Thoracic aorta (tissue), 2 donors: ENCODE measurements at regions not wholly inside any gene's neighbourhood (a gene's known extent, or its start where the extent isn't known, plus 50 kb on each side); places are given as distances from the start of the nearest gene placed in this dataset.

Experiments used
- ATAC-seq: fragments of 150-250 bp; one replicate; pipeline ENCODE4 v1.8.0; 2017; ENCODE audit warnings: low read depth; ENCODE audit not compliant: insufficient number of reproducible peaks, low FRiP score
- DNase-seq: peaks from one replicate; pipeline ENCODE4 v3.0.0-alpha.2; 2020; ENCODE audit warnings: low spot score
- H3K27ac ChIP-seq, 2 donors: fragments of 200-600 bp; sonication (generic); 1 replicate in 1 of 2; 2 replicates in 1 of 2; pipeline ENCODE4 v1.5.1; 2016; ENCODE audit warnings: mild to moderate bottlenecking in 2 of 2, moderate library complexity in 2 of 2
- H3K27me3 ChIP-seq: fragments of 200-600 bp; sonication (generic); replicated peaks from 2 replicates; pipeline ENCODE4 v1.6.0; 2016; ENCODE audit warnings: mild to moderate bottlenecking; ENCODE audit not compliant: insufficient read depth
- H3K36me3 ChIP-seq: fragments of 200-600 bp; sonication (generic); one replicate; pipeline ENCODE4 v1.5.1; 2016
- H3K4me1 ChIP-seq, 2 donors: fragments of 200-600 bp; sonication (generic); 1 replicate in 1 of 2; 2 replicates in 1 of 2; pipeline versions ENCODE4 v1.5.1 to v1.6.0; 2016; ENCODE audit warnings: low read depth in 2 of 2, mild to moderate bottlenecking in 1 of 2; ENCODE audit not compliant: control insufficient read depth in 1 of 2
- H3K4me3 ChIP-seq: fragments of 200-600 bp; sonication (generic); 2 replicates; pipeline ENCODE4 v1.5.1; 2016; ENCODE audit warnings: mild to moderate bottlenecking
- H3K9me3 ChIP-seq: fragments of 200-600 bp; sonication (generic); 2 replicates; pipeline ENCODE4 v1.5.1; 2016
- TF ChIP-seq, protein P1 (sequence below): fragments of 200-600 bp; sonication (generic); IDR thresholded peaks from one replicate; pipeline ENCODE4 v1.5.1; 2019; ENCODE audit warnings: antibody characterized with exemption

DNA sequence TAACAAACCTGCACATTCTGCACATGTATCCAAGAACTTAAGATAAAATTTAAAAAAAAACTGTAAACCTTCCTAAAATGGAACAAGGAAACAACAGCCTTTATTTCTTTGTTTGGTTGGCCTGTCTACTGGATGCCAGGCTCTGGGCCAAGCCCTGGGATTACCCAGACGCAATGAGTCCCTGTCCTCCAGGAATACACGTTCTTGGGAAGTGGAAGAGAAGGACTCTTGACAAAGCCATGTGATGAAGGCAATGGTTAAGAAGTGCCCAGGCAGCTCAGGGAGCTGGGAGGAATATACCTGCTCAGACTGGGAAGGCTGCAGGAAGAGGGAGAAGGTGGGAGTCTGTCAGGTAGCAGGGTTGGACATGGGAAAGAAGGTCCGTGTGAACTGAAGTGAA lies 115.4 kb downstream of the AXIN2 start:
- Histone ChIP-seq H3K4me1 (no peaks in the 10 kb centered on the region), H3K9me3 (no peaks in the 10 kb centered on the region), H3K4me3 (no peak overlapping the region), H3K36me3 (no peaks in the 10 kb centered on the region), H3K27ac (no peak overlapping the region), H3K27me3 (no peaks in the 10 kb centered on the region)
- TF ChIP-seq, protein P1, sequence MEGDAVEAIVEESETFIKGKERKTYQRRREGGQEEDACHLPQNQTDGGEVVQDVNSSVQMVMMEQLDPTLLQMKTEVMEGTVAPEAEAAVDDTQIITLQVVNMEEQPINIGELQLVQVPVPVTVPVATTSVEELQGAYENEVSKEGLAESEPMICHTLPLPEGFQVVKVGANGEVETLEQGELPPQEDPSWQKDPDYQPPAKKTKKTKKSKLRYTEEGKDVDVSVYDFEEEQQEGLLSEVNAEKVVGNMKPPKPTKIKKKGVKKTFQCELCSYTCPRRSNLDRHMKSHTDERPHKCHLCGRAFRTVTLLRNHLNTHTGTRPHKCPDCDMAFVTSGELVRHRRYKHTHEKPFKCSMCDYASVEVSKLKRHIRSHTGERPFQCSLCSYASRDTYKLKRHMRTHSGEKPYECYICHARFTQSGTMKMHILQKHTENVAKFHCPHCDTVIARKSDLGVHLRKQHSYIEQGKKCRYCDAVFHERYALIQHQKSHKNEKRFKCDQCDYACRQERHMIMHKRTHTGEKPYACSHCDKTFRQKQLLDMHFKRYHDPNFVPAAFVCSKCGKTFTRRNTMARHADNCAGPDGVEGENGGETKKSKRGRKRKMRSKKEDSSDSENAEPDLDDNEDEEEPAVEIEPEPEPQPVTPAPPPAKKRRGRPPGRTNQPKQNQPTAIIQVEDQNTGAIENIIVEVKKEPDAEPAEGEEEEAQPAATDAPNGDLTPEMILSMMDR, result no peak
- no peak for ATAC-seq
- no peak for DNase-seq

DNA sequence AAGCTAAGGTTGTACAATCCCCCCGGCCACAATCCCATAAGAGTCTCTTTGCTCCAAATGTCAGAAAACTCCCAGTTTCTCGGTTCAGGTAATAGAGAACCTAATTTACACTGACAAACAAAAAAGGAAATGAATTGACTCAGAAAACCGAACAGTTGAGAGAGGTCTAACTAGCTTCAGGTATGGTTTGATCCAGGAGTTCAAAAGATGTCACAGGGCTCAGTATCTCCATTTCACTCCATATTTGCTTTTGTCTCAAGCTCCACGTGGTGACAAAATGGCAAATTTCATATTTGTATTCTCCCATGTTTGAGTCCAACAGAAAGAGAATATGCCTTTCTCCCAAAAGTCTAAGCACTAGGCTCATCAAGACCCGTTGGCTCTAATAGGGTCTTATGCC lies 117.4 kb downstream of the AXIN2 start:
- DNase-seq (no peak), ATAC-seq (no peak)
- no peaks in the 10 kb centered on the region for H3K4me1 ChIP-seq
- TF ChIP-seq, protein P1, result no peak
- H3K36me3 ChIP-seq, result no peaks in the 10 kb centered on the region
- no peak overlapping the region for H3K27ac ChIP-seq
- H3K9me3 ChIP-seq, result no peaks in the 10 kb centered on the region
- no peak overlapping the region for H3K4me3 ChIP-seq
- no peaks in the 10 kb centered on the region for H3K27me3 ChIP-seq

DNA sequence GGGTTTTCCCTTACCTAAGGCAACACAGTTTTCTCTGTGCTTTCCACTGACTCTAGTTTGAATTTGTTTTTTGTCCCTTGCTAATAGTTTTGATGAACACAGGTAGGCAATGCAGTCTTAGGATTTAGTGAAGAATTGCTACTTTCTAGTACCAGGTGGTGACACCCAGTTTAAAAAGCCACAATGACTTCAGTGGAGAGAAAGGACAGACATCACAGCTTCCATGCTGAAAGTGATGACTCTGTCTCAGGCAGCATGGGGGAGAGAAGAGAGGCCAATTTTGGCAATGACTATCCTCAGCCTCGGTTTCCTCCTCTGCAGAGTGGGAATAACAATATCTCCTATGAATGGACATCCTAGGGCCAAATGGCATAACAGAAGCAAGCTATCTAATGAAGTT lies 118.8 kb downstream of the AXIN2 start:
- Histone ChIP-seq H3K4me1 (no peaks in the 10 kb centered on the region), H3K27ac (no peak overlapping the region), H3K27me3 (no peaks in the 10 kb centered on the region), H3K4me3 (no peak overlapping the region), H3K9me3 (no peaks in the 10 kb centered on the region), H3K36me3 (no peaks in the 10 kb centered on the region)
- TF ChIP-seq, protein P1, result no peak
- ATAC-seq (no peak), DNase-seq (no peak)

DNA sequence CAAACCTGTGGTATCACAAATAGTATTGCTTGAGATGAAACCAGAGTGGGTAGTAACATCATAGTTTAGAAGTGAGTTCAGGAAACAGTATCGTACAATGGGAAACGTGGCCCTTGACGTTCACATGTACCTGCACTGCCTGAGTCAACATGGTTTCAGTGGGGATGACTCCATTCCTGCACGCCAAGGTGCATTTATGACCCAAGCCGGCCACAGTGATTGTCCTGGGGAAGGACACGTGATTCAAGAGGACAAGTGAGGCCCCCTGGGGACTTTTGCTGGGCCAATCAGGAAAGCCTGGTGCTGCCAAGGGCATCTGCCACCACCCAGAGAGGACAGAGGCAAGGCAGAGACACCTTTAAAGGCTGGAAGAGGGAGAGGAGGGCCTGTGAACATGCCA lies 119.2 kb downstream of the AXIN2 start:
- TF ChIP-seq, protein P1, result no peak
- Histone ChIP-seq H3K36me3 (no peaks in the 10 kb centered on the region), H3K27ac (no peak overlapping the region)

DNA sequence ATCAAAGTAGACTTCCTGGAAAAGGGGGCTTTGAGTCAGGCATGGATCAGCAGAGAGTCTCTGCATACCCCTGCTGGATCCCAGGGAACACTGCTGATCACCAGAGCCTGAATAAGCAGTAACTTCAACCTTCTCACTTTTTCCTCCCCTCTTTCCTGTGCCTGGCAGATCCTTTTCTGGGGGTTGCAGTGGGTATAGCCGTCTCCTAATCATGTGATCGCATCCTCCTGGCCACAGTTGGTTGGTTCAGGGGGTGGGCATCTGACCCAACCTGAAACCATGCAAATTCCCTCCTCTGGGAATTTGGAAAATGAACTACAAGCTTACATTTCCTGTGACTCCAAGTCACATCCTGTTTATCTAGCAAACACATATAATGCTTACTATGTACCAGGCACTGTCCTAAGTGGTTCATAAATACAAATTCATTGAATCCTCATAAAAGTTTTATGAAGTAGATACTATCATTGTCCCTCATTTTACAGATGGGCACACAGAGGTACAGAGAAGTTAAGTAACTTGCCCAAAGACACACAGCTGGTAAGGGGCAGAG lies 120.3 kb downstream of the AXIN2 start:
- ATAC-seq, result no peak
- no peak overlapping the region for H3K27ac ChIP-seq
- TF ChIP-seq, protein P1, result no peak

More for the DNA sequence above, 119.2 kb downstream of the AXIN2 start:
- Histone ChIP-seq H3K27me3 (no peaks in the 10 kb centered on the region), H3K9me3 (no peaks in the 10 kb centered on the region), H3K4me1 (no peaks in the 10 kb centered on the region), H3K4me3 (no peak overlapping the region)
- ATAC-seq (no peak), DNase-seq (no peak)

More for the DNA sequence above, 120.3 kb downstream of the AXIN2 start:
- Histone ChIP-seq H3K27me3 (no peaks in the 10 kb centered on the region), H3K4me3 (no peak overlapping the region), H3K4me1 (no peaks in the 10 kb centered on the region), H3K9me3 (no peaks in the 10 kb centered on the region), H3K36me3 (no peaks in the 10 kb centered on the region)
- DNase-seq, result no peak
